ENCODE measurements at regions not wholly inside any gene's neighbourhood (a gene's known extent, or its start where the extent isn't known, plus 50 kb on each side); places are given as distances from the start of the nearest gene placed in this dataset.

GRCh38 chr2:145034511-145034910 lies 514.6 kb upstream of the ZEB2 start:
- DNase-seq, result no peak

- no peak for DNase-seq
These were observed 513.5 kb upstream of the ZEB2 start for GRCh38 chr2:145033438-145033837.

- DNase-seq, result no peak
These were observed 512.9 kb upstream of the ZEB2 start for GRCh38 chr2:145032791-145033190.

- no peak for DNase-seq
These were observed 510.0 kb upstream of the ZEB2 start for GRCh38 chr2:145029873-145030272.

- DNase-seq, result no peak
These were observed 509.2 kb upstream of the ZEB2 start for GRCh38 chr2:145029081-145029480.

GRCh38 chr2:145028101-145028920 lies 508.4 kb upstream of the ZEB2 start:
- DNase-seq, result no peak

GRCh38 chr2:145026456-145027455 lies 506.8 kb upstream of the ZEB2 start:
- DNase-seq, result no peak

- no peak for DNase-seq
These were observed 505.5 kb upstream of the ZEB2 start for GRCh38 chr2:145025382-145025781.

GRCh38 chr2:145023334-145023934 lies 503.5 kb upstream of the ZEB2 start:
- no peak for DNase-seq

GRCh38 chr2:145022666-145023333 lies 502.9 kb upstream of the ZEB2 start:
- DNase-seq, result no peak

GRCh38 chr2:145021962-145022665 lies 502.2 kb upstream of the ZEB2 start:
- DNase-seq, result no peak

- no peak for DNase-seq
These were observed 500.8 kb upstream of the ZEB2 start for GRCh38 chr2:145020694-145021093.

GRCh38 chr2:145020139-145020538 lies 500.2 kb upstream of the ZEB2 start:
- DNase-seq, result no peak

- no peak for DNase-seq
These were observed 498.6 kb upstream of the ZEB2 start for GRCh38 chr2:145018502-145018901.

GRCh38 chr2:145017149-145017548 lies 497.2 kb upstream of the ZEB2 start:
- no peak for DNase-seq

- no peak for DNase-seq
These were observed 496.8 kb upstream of the ZEB2 start for GRCh38 chr2:145016711-145017110.

GRCh38 chr2:145015561-145015960 lies 495.6 kb upstream of the ZEB2 start:
- DNase-seq, result no peak

- DNase-seq, result peak; percentile 19
These were observed 492.9 kb upstream of the ZEB2 start for GRCh38 chr2:145012806-145013205.

- peak; percentile 36 for DNase-seq
These were observed 492.3 kb upstream of the ZEB2 start for GRCh38 chr2:145012214-145012670.

- no peak for DNase-seq
These were observed 490.7 kb upstream of the ZEB2 start for GRCh38 chr2:145010635-145011034.

- no peak for DNase-seq
These were observed 488.0 kb upstream of the ZEB2 start for GRCh38 chr2:145007960-145008263.
